ENCODE measurements at regions not wholly inside any gene's neighbourhood (a gene's known extent, or its start where the extent isn't known, plus 50 kb on each side); places are given as distances from the start of the nearest gene placed in this dataset.

DNA sequence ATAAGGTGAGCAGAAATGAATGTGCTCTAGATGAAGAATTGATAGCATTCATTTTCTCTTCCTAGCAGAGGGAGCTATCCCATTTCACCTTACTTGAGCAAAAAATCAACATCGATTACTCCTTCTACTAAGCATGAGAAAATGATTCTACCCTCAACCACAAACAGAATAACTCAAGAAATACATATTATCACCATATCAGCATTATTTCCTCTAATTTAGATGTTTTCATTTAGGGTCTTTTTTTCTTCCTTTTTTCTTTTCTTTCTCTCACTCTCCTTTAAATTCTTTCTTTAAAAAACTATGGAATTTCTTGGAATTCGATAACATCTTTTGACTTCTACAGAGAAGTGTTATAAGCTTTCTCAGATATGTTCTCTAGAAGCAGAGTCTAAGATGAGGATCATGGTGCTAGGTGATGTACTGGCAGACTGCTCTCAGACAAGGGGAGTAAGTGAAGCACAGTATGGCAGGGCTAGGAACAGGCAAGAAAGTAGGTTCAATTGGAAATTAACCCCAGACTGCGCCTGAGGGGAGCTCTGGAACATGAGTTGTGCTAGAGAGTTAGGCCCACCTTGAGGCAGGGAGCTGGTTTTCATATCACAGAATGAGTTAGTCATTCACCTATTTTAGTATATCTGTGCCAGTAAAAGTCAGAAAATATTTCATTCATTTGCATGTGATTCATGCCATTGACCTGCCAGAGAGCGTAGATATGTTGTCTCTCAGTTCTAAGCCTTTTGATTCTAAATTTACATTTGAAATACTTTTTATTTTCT lies 279.2 kb upstream of the KCNH8 start:
- H3K4me1 ChIP-seq, result peaks cover 0 to 8% (median 0%) of the 10 kb centered on the region in 3 donors
- no peaks in the 10 kb centered on the region for H3K27me3 ChIP-seq
- DNase-seq, result no peak
- intact Hi-C loops (cut with DNase I), result no loop called here
- H3K4me3 ChIP-seq, result no peak overlapping the region
- no peaks in the 10 kb centered on the region for H3K36me3 ChIP-seq
- no peak for TF ChIP-seq POLR2A (IDR thresholded peaks at IDR 0.05)
- TF ChIP-seq, protein P1, sequence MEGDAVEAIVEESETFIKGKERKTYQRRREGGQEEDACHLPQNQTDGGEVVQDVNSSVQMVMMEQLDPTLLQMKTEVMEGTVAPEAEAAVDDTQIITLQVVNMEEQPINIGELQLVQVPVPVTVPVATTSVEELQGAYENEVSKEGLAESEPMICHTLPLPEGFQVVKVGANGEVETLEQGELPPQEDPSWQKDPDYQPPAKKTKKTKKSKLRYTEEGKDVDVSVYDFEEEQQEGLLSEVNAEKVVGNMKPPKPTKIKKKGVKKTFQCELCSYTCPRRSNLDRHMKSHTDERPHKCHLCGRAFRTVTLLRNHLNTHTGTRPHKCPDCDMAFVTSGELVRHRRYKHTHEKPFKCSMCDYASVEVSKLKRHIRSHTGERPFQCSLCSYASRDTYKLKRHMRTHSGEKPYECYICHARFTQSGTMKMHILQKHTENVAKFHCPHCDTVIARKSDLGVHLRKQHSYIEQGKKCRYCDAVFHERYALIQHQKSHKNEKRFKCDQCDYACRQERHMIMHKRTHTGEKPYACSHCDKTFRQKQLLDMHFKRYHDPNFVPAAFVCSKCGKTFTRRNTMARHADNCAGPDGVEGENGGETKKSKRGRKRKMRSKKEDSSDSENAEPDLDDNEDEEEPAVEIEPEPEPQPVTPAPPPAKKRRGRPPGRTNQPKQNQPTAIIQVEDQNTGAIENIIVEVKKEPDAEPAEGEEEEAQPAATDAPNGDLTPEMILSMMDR (IDR thresholded peaks at IDR 0.05), result no peak
- H3K9me3 ChIP-seq, result no peaks in the 10 kb centered on the region
- H3K27ac ChIP-seq, result no peak overlapping the region
- WGBS, 2 donors, result 62 to 70% methylated on average over 4 of the region's 4 CpGs

DNA sequence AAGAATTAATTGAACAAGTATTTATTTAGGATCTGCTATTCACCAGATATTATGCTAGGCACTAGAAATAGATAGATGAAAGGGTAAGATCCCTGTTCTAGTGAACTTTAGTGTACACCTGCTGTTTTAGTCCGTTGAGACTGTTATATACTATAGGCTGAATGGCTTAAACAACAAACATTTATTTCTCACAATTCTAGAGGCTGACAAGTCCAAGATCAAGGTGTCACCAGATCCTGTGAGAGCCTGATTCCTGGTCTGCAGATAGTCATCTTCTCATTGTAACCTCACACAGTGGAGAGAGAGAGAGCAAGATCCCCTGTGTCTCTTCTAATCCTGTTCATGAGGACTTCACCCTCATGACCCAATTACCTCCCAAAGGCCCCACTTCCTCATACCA lies 281.4 kb upstream of the KCNH8 start:
- intact Hi-C loops (cut with DNase I), result no loop called here
- no peak overlapping the region for H3K4me3 ChIP-seq
- H3K27ac ChIP-seq, result no peak overlapping the region
- TF ChIP-seq POLR2A (IDR thresholded peaks at IDR 0.05), result no peak
- TF ChIP-seq, protein P1 (IDR thresholded peaks at IDR 0.05), result no peak
- no peaks in the 10 kb centered on the region for H3K36me3 ChIP-seq
- DNase-seq, result no peak
- H3K9me3 ChIP-seq, result no peaks in the 10 kb centered on the region
- no peaks in the 10 kb centered on the region for H3K27me3 ChIP-seq
- peaks cover 0 to 8% (median 0%) of the 10 kb centered on the region in 3 donors for H3K4me1 ChIP-seq
- 42 to 65% methylated on average over 1 of the region's 1 CpG for WGBS, 2 donors

DNA sequence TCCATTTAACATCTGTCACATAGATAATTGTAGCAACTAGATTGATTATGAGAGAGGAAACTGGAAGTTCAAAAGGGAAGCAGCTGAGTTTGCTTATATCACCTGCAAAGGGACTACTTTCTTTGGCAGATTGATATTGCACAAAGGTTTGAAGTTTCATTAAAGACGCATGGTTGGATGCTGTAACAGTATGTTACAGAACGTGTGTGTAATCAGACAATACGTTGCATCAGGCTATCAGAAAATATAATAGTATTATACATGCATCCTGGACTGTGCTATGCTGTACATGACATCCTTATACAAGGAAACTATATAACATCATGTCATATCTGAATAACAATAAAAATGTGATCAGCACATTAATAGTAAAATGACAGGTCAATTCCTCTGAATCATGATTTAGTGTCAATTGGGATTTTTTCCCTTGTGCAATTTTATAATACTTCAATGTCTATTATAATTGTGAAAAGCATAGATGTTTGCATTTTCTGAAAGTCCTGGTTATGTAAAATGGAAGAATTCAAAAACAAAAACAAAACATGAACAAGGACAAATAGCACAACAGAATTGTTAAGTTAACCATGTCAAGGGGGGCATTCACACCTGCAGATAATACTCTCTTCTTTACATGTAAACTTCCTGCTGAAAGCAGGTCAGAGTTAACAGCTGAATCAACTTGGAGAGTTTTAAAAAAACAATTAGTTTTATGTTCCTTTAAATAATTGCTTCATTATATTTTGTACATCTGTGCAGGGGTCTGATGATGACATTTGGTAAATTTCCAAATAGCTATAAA lies 283.2 kb upstream of the KCNH8 start:
- Histone ChIP-seq H3K4me1 (peaks cover 0 to 3% (median 0%) of the 10 kb centered on the region in 3 donors), H3K27ac (no peak overlapping the region), H3K27me3 (no peaks in the 10 kb centered on the region), H3K36me3 (no peaks in the 10 kb centered on the region), H3K9me3 (no peaks in the 10 kb centered on the region), H3K4me3 (no peak overlapping the region)
- intact Hi-C loops (cut with DNase I), result no loop called here
- 53 to 56% methylated on average over 3 of the region's 3 CpGs for WGBS, 2 donors
- TF ChIP-seq POLR2A (IDR thresholded peaks at IDR 0.05), result no peak
- TF ChIP-seq, protein P1 (IDR thresholded peaks at IDR 0.05), result no peak
- no peak for DNase-seq

DNA sequence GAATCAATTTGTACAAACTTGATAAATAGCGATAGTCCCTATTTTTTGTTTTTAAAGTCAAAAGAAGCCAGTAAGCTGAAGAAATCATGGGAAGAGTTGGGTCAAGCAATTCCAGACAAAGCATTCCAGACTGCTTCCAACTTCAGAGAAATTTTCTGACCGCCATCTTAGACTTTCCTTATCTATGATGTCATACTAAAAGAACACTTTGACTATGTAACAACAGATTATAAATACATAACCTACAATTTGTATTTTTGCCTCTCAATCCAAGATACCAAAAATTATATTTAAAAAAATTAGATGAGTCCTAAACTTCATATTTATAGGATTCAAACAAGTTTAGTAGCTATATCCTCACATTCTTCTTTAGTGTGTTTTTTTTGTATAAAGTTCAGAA lies 286.2 kb upstream of the KCNH8 start:
- no peaks in the 10 kb centered on the region for H3K27me3 ChIP-seq
- H3K9me3 ChIP-seq, result no peaks in the 10 kb centered on the region
- DNase-seq, result no peak
- H3K36me3 ChIP-seq, result no peaks in the 10 kb centered on the region
- no peak for TF ChIP-seq POLR2A (IDR thresholded peaks at IDR 0.05)
- TF ChIP-seq, protein P1 (IDR thresholded peaks at IDR 0.05), result no peak
- H3K4me3 ChIP-seq, result no peak overlapping the region
- WGBS, 2 donors, result 91 to 93% methylated on average over 2 of the region's 2 CpGs
- peaks cover 0 to 17% (median 5%) of the 10 kb centered on the region in 3 donors for H3K4me1 ChIP-seq
- no peak overlapping the region for H3K27ac ChIP-seq
- intact Hi-C loops (cut with DNase I), result no loop called here

DNA sequence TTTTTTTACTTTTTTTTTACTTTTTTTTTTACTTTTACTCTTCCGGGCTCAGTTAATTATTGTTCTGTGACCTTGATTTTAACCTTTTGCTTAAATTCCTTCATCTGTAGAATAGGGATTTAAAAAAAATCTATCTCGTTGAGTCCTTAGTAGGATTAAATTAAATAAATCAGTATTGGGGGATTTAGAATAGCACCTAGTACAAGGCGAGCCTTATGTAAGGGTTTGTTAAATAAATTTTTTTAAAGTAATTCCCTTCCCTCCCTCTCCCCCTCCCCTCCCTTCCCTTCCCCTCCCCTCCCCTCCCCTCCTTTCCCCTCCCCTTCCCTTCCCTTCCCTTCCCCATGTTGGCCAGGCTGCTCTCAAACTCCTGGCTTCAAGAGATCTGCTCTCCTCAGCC lies 287.2 kb upstream of the KCNH8 start:
- no peaks in the 10 kb centered on the region for H3K27me3 ChIP-seq
- 49 to 77% methylated on average over 3 of the region's 3 CpGs for WGBS, 2 donors
- H3K36me3 ChIP-seq, result no peaks in the 10 kb centered on the region
- no peak overlapping the region for H3K27ac ChIP-seq
- no peaks in the 10 kb centered on the region for H3K9me3 ChIP-seq
- no peak overlapping the region for H3K4me3 ChIP-seq
- TF ChIP-seq, protein P1 (IDR thresholded peaks at IDR 0.05), result no peak
- no peak for TF ChIP-seq POLR2A (IDR thresholded peaks at IDR 0.05)
- no peak for DNase-seq
- peaks cover 0 to 22% (median 5%) of the 10 kb centered on the region in 3 donors for H3K4me1 ChIP-seq
- intact Hi-C loops (cut with DNase I), result no loop called here

Data from esophagus squamous epithelium (tissue), 5 donors.